ENCODE measurements at regions not wholly inside any gene's neighbourhood (a gene's known extent, or its start where the extent isn't known, plus 50 kb on each side); places are given as distances from the start of the nearest gene placed in this dataset.

- no peak for DNase-seq (ENCODE audit: low read depth)
These were observed 80.3 kb downstream of the NXPE2 start for GRCh38 chr11:114758627-114759026.

- peak; percentile 19 for DNase-seq (ENCODE audit: low read depth)
These were observed 84.1 kb downstream of the NXPE2 start for GRCh38 chr11:114762408-114762807.

- no peak for DNase-seq (ENCODE audit: low read depth)
These were observed 86.2 kb downstream of the NXPE2 start for GRCh38 chr11:114764563-114764962.

GRCh38 chr11:114771172-114771571, 92.8 kb downstream of the NXPE2 start:
- DNase-seq (ENCODE audit: low read depth): no peak

- DNase-seq (ENCODE audit: low read depth): no peak
These were observed 95.4 kb downstream of the NXPE2 start for GRCh38 chr11:114773541-114774338.

GRCh38 chr11:114774599-114775361, 96.5 kb downstream of the NXPE2 start:
- DNase-seq (ENCODE audit: low read depth): peak; percentile 2

GRCh38 chr11:114775875-114776621, 97.7 kb downstream of the NXPE2 start:
- DNase-seq (ENCODE audit: low read depth): no peak

GRCh38 chr11:114776956-114777355, 98.6 kb downstream of the NXPE2 start:
- DNase-seq (ENCODE audit: low read depth): no peak

GRCh38 chr11:114779189-114779588, 100.9 kb downstream of the NXPE2 start:
- DNase-seq (ENCODE audit: low read depth): no peak

- no peak for DNase-seq (ENCODE audit: low read depth)
These were observed 104.5 kb downstream of the NXPE2 start for GRCh38 chr11:114782650-114783310.

GRCh38 chr11:114783805-114784204, 105.5 kb downstream of the NXPE2 start:
- no peak for DNase-seq (ENCODE audit: low read depth)

- no peak for DNase-seq (ENCODE audit: low read depth)
These were observed 105.9 kb downstream of the NXPE2 start for GRCh38 chr11:114784216-114784615.

- no peak for DNase-seq (ENCODE audit: low read depth)
These were observed 106.6 kb downstream of the NXPE2 start for GRCh38 chr11:114784891-114785290.

- no peak for DNase-seq (ENCODE audit: low read depth)
These were observed 107.5 kb downstream of the NXPE2 start for GRCh38 chr11:114785820-114786219.

- no peak for DNase-seq (ENCODE audit: low read depth)
These were observed 108.8 kb downstream of the NXPE2 start for GRCh38 chr11:114787126-114787525.

- DNase-seq (ENCODE audit: low read depth): no peak
These were observed 112.6 kb downstream of the NXPE2 start for GRCh38 chr11:114790910-114791309.

- DNase-seq (ENCODE audit: low read depth): no peak
These were observed 115.8 kb downstream of the NXPE2 start for GRCh38 chr11:114794048-114794684.

- DNase-seq (ENCODE audit: low read depth): no peak
These were observed 118.8 kb downstream of the NXPE2 start for GRCh38 chr11:114796954-114797721.

GRCh38 chr11:114799476-114799875, 121.1 kb downstream of the NXPE2 start:
- no peak for DNase-seq (ENCODE audit: low read depth)

- no peak for DNase-seq (ENCODE audit: low read depth)
These were observed 123.4 kb downstream of the NXPE2 start for GRCh38 chr11:114801773-114802172.

- no peak for DNase-seq (ENCODE audit: low read depth)
These were observed 124.6 kb downstream of the NXPE2 start for GRCh38 chr11:114802878-114803277.
